Gastroesophageal sphincter (tissue), 3 donors: ENCODE measurements at regions not wholly inside any gene's neighbourhood (a gene's known extent, or its start where the extent isn't known, plus 50 kb on each side); places are given as distances from the start of the nearest gene placed in this dataset.

Source experiments
- CTCF ChIP-seq, 4 experiments: fragments of 200-600 bp in 2 of 4; fragments of 450-650 bp in 2 of 4; sonication (generic) in 1 of 4; IDR thresholded peaks; one replicate each; pipeline ENCODE4 v1.5.1; 2017 to 2019; ENCODE audit warnings: antibody characterized with exemption in 4 of 4, mild to moderate bottlenecking in 2 of 4, moderate library complexity in 2 of 4
- EP300 ChIP-seq: sonication (generic); formaldehyde crosslinking; IDR thresholded peaks from one replicate; pipeline ENCODE4 v1.6.1; 2017; ENCODE audit warnings: antibody characterized with exemption, mild to moderate bottlenecking
- POLR2A ChIP-seq, 2 donors: fragments of 450-650 bp; IDR thresholded peaks; one replicate each; pipeline ENCODE4 v1.6.1; 2017; ENCODE audit warnings: antibody characterized with exemption in 2 of 2, mild to moderate bottlenecking in 2 of 2, moderate library complexity in 1 of 2

- TF ChIP-seq EP300, result no peak
- no peak for TF ChIP-seq CTCF (IDR thresholded peaks at IDR 0.05)
- TF ChIP-seq POLR2A (IDR thresholded peaks at IDR 0.05), result no peak
Observed at GRCh38 chr5:67925511-67925910, 290.0 kb upstream of the PIK3R1 start.
